Thoracic aorta (tissue), 2 donors: ENCODE measurements at regions not wholly inside any gene's neighbourhood (a gene's known extent, or its start where the extent isn't known, plus 50 kb on each side); places are given as distances from the start of the nearest gene placed in this dataset.

Experiments used
- ATAC-seq: fragments of 150-250 bp; one replicate; pipeline ENCODE4 v1.8.0; 2017; ENCODE audit warnings: low read depth; ENCODE audit not compliant: insufficient number of reproducible peaks, low FRiP score
- DNase-seq: peaks from one replicate; pipeline ENCODE4 v3.0.0-alpha.2; 2020; ENCODE audit warnings: low spot score
- H3K27ac ChIP-seq, 2 donors: fragments of 200-600 bp; sonication (generic); 1 replicate in 1 of 2; 2 replicates in 1 of 2; pipeline ENCODE4 v1.5.1; 2016; ENCODE audit warnings: mild to moderate bottlenecking in 2 of 2, moderate library complexity in 2 of 2
- H3K27me3 ChIP-seq: fragments of 200-600 bp; sonication (generic); replicated peaks from 2 replicates; pipeline ENCODE4 v1.6.0; 2016; ENCODE audit warnings: mild to moderate bottlenecking; ENCODE audit not compliant: insufficient read depth
- H3K36me3 ChIP-seq: fragments of 200-600 bp; sonication (generic); one replicate; pipeline ENCODE4 v1.5.1; 2016
- H3K4me1 ChIP-seq, 2 donors: fragments of 200-600 bp; sonication (generic); 1 replicate in 1 of 2; 2 replicates in 1 of 2; pipeline versions ENCODE4 v1.5.1 to v1.6.0; 2016; ENCODE audit warnings: low read depth in 2 of 2, mild to moderate bottlenecking in 1 of 2; ENCODE audit not compliant: control insufficient read depth in 1 of 2
- H3K4me3 ChIP-seq: fragments of 200-600 bp; sonication (generic); 2 replicates; pipeline ENCODE4 v1.5.1; 2016; ENCODE audit warnings: mild to moderate bottlenecking
- H3K9me3 ChIP-seq: fragments of 200-600 bp; sonication (generic); 2 replicates; pipeline ENCODE4 v1.5.1; 2016
- TF ChIP-seq, protein P1 (sequence below): fragments of 200-600 bp; sonication (generic); IDR thresholded peaks from one replicate; pipeline ENCODE4 v1.5.1; 2019; ENCODE audit warnings: antibody characterized with exemption

- TF ChIP-seq, protein P1, sequence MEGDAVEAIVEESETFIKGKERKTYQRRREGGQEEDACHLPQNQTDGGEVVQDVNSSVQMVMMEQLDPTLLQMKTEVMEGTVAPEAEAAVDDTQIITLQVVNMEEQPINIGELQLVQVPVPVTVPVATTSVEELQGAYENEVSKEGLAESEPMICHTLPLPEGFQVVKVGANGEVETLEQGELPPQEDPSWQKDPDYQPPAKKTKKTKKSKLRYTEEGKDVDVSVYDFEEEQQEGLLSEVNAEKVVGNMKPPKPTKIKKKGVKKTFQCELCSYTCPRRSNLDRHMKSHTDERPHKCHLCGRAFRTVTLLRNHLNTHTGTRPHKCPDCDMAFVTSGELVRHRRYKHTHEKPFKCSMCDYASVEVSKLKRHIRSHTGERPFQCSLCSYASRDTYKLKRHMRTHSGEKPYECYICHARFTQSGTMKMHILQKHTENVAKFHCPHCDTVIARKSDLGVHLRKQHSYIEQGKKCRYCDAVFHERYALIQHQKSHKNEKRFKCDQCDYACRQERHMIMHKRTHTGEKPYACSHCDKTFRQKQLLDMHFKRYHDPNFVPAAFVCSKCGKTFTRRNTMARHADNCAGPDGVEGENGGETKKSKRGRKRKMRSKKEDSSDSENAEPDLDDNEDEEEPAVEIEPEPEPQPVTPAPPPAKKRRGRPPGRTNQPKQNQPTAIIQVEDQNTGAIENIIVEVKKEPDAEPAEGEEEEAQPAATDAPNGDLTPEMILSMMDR: no peak
- H3K27ac ChIP-seq: no peak overlapping the region
- H3K36me3 ChIP-seq: no peaks in the 10 kb centered on the region
- H3K9me3 ChIP-seq: no peaks in the 10 kb centered on the region
- no peak for DNase-seq
- ATAC-seq: no peak
- no peaks in the 10 kb centered on the region for H3K27me3 ChIP-seq
- H3K4me3 ChIP-seq: no peak overlapping the region
- no peaks in the 10 kb centered on the region for H3K4me1 ChIP-seq
Measured at GRCh38 chr2:21244161-21244560, 120.4 kb downstream of the TDRD15 start.

GRCh38 chr2:21245565-21245964 lies 121.8 kb downstream of the TDRD15 start:
- H3K4me1 ChIP-seq: no peaks in the 10 kb centered on the region
- no peaks in the 10 kb centered on the region for H3K9me3 ChIP-seq
- ATAC-seq (no peak), DNase-seq (no peak)
- H3K4me3 ChIP-seq: no peak overlapping the region
- no peak overlapping the region for H3K27ac ChIP-seq
- no peaks in the 10 kb centered on the region for H3K36me3 ChIP-seq
- no peaks in the 10 kb centered on the region for H3K27me3 ChIP-seq
- TF ChIP-seq, protein P1: no peak

DNA sequence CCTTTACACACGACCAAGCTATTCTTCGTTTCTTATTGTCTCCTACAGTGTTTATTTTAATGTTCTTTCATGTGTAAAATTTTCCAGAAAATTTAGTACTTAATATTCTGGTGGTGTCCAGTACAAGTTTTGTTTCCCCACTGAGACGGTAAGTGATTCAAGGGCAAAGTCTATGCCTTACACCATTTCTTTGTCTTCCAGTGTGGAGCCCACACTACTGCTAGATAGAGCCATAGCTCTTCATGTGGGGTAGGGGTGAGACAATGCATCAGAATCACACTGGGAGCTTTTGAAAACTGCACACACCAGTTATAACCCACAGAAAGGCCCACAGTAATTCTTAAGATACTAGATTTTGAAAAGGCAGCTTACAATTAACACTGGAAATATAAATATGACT lies 125.6 kb downstream of the TDRD15 start:
- no peaks in the 10 kb centered on the region for H3K27me3 ChIP-seq
- no peak overlapping the region for H3K4me3 ChIP-seq
- DNase-seq: no peak
- no peaks in the 10 kb centered on the region for H3K9me3 ChIP-seq
- no peak overlapping the region for H3K27ac ChIP-seq
- TF ChIP-seq, protein P1: no peak
- H3K36me3 ChIP-seq: no peaks in the 10 kb centered on the region
- no peaks in the 10 kb centered on the region for H3K4me1 ChIP-seq
- no peak for ATAC-seq

- DNase-seq (no peak), ATAC-seq (no peak)
Measured at GRCh38 chr2:21250673-21251072, 126.9 kb downstream of the TDRD15 start.

GRCh38 chr2:21251216-21251980 lies 127.6 kb downstream of the TDRD15 start:
- H3K27ac ChIP-seq: no peak overlapping the region
- no peaks in the 10 kb centered on the region for H3K36me3 ChIP-seq
- TF ChIP-seq, protein P1: no peak
- H3K4me1 ChIP-seq: no peaks in the 10 kb centered on the region
- ATAC-seq (no peak), DNase-seq (no peak)
- no peaks in the 10 kb centered on the region for H3K9me3 ChIP-seq
- no peaks in the 10 kb centered on the region for H3K27me3 ChIP-seq
- H3K4me3 ChIP-seq: no peak overlapping the region

More at GRCh38 chr2:21250673-21251072, 126.9 kb downstream of the TDRD15 start:
- no peaks in the 10 kb centered on the region for H3K9me3 ChIP-seq
- no peaks in the 10 kb centered on the region for H3K4me1 ChIP-seq
- TF ChIP-seq, protein P1: no peak
- H3K36me3 ChIP-seq: no peaks in the 10 kb centered on the region
- H3K27me3 ChIP-seq: no peaks in the 10 kb centered on the region
- H3K27ac ChIP-seq: no peak overlapping the region
- H3K4me3 ChIP-seq: no peak overlapping the region
